ENCODE measurements at regions not wholly inside any gene's neighbourhood (a gene's known extent, or its start where the extent isn't known, plus 50 kb on each side); places are given as distances from the start of the nearest gene placed in this dataset.

- TF ChIP-seq EZH2phosphoT487 (IDR thresholded peaks at IDR 0.05; ENCODE audit: unreplicated experiment) (no peak), POLR2AphosphoS5 (IDR thresholded peaks at IDR 0.05; ENCODE audit: low read depth) (no peak), EZH2 (IDR thresholded peaks at IDR 0.05; ENCODE audit: low read depth, unreplicated experiment) (no peak), REST (IDR thresholded peaks at IDR 0.05; ENCODE audit: unreplicated experiment) (no peak), ETS1 (IDR thresholded peaks at IDR 0.05) (no peak)
These were observed 284.2 kb downstream of the SV2B start (continued) for GRCh38 chr15:91384189-91384730.

GRCh38 chr15:91385311-91385710 lies 285.3 kb downstream of the SV2B start:
- Histone ChIP-seq H3F3A (replicated peaks; ENCODE audit: low read depth) (no peaks in the 10 kb centered on the region), H3K27me3 (ENCODE audit: insufficient read depth) (no peaks in the 10 kb centered on the region), H3K36me3 (ENCODE audit: insufficient read depth) (no peaks in the 10 kb centered on the region; the same call in 1 of the 2 replicates), H3K27ac (ENCODE audit: low read depth) (no peak overlapping the region), H3K4me2 (no peak overlapping the region), H3K4me1 (ENCODE audit: insufficient read depth) (peaks cover 8% of the 10 kb centered on the region), H3K9me2 (ENCODE audit: insufficient read depth) (no peaks in the 10 kb centered on the region), H3K4me3 (no peak overlapping the region), H4K20me1 (replicated peaks; ENCODE audit: insufficient read depth) (no peaks in the 10 kb centered on the region), H2AFZ (no peak overlapping the region), H3K79me2 (replicated peaks; ENCODE audit: insufficient read depth) (no peaks in the 10 kb centered on the region)
- Mint-ChIP-seq H3K27me3 (ENCODE audit: insufficient read depth, low read depth, poor library complexity) (no peaks in the 10 kb centered on the region), H3K4me3 (no peak overlapping the region), H3K9me3 (peaks cover 9% of the 10 kb centered on the region; the same call in 2 of the 3 replicates), H3K27ac (no peak overlapping the region), H3K4me1 (peaks cover 5% of the 10 kb centered on the region; the same call in 2 of the 3 replicates), H3K36me3 (ENCODE audit: low read depth) (no peaks in the 10 kb centered on the region)
- DNase-seq (ENCODE audit: low spot score) (no peak), ATAC-seq (no peak)
- TF ChIP-seq CTCF (conservative IDR thresholded peaks at IDR 0.05; ENCODE audit: low read depth in 2 of 2) (no peak), EZH2phosphoT487 (IDR thresholded peaks at IDR 0.05; ENCODE audit: unreplicated experiment) (no peak), EZH2 (IDR thresholded peaks at IDR 0.05; ENCODE audit: low read depth, unreplicated experiment) (no peak), CREB1 (CRISPR knock-in tag; IDR thresholded peaks at IDR 0.05; ENCODE audit: low read depth) (no peak), NANOG (IDR thresholded peaks at IDR 0.05; ENCODE audit: borderline replicate concordance) (no peak), ZNF114 (CRISPR knock-in tag; IDR thresholded peaks at IDR 0.05) (no peak), ETS1 (IDR thresholded peaks at IDR 0.05) (no peak), POLR2AphosphoS5 (IDR thresholded peaks at IDR 0.05; ENCODE audit: low read depth) (no peak), REST (IDR thresholded peaks at IDR 0.05; ENCODE audit: unreplicated experiment) (no peak)
